NB4 (cell line): ENCODE measurements at regions not wholly inside any gene's neighbourhood (a gene's known extent, or its start where the extent isn't known, plus 50 kb on each side); places are given as distances from the start of the nearest gene placed in this dataset.
A peak's percentile ranks its signal among the peaks of the same experiment; 100 is the strongest.

Experiments used
- DNase-seq: peaks from one replicate; pipeline ENCODE4 v3.0.0; 2010; ENCODE audit warnings: low read depth
- H3K4me3 ChIP-seq: one replicate; pipeline ENCODE4 v1.5.1; 2011; ENCODE audit warnings: mild to moderate bottlenecking, low read depth, low read length, moderate library complexity
- MYC ChIP-seq: IDR thresholded peaks from 2 replicates; pipeline ENCODE4 v1.6.1; 2011; ENCODE audit warnings: low read depth, low read length
- POLR2A ChIP-seq: IDR thresholded peaks from 2 replicates; pipeline ENCODE4 v1.6.1; 2011; ENCODE audit warnings: mild to moderate bottlenecking; ENCODE audit not compliant: insufficient read length; ENCODE audit errors: extremely low read depth
- TF ChIP-seq, protein P1 (sequence below): IDR thresholded peaks from 2 replicates; pipeline ENCODE4 v1.6.1; 2011; ENCODE audit warnings: low read depth, low read length
- TF ChIP-seq, protein P2 (sequence below): IDR thresholded peaks from one replicate; pipeline ENCODE4 v1.5.1; 2012; ENCODE audit warnings: low read depth, low read length

DNA sequence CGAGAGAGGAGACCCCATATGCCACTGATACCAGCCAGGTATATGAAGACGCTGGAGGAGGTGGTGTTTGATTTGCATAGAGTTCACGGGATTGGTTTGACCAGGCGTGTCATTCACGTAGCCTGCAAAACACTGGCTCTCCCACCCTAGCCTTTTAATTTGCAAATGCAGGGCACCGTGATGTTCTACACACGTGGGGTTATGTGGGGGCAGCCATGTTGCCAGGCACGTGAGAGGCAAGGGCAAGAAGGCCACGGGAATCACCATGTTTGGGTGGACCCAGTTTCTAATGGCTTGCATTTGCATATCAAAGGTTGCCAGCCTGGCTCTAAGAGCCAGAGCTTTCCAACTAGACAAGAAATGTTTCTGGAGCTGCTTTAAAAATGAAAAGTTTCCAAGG, 117.2 kb upstream of the LYZL1 start:
- TF ChIP-seq, protein P1, sequence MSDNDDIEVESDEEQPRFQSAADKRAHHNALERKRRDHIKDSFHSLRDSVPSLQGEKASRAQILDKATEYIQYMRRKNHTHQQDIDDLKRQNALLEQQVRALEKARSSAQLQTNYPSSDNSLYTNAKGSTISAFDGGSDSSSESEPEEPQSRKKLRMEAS, result no peak
- TF ChIP-seq MYC (no peak), POLR2A (no peak)
- TF ChIP-seq, protein P2, sequence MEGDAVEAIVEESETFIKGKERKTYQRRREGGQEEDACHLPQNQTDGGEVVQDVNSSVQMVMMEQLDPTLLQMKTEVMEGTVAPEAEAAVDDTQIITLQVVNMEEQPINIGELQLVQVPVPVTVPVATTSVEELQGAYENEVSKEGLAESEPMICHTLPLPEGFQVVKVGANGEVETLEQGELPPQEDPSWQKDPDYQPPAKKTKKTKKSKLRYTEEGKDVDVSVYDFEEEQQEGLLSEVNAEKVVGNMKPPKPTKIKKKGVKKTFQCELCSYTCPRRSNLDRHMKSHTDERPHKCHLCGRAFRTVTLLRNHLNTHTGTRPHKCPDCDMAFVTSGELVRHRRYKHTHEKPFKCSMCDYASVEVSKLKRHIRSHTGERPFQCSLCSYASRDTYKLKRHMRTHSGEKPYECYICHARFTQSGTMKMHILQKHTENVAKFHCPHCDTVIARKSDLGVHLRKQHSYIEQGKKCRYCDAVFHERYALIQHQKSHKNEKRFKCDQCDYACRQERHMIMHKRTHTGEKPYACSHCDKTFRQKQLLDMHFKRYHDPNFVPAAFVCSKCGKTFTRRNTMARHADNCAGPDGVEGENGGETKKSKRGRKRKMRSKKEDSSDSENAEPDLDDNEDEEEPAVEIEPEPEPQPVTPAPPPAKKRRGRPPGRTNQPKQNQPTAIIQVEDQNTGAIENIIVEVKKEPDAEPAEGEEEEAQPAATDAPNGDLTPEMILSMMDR, result no peak
- H3K4me3 ChIP-seq, result no peak overlapping the region
- DNase-seq, result no peak

DNA sequence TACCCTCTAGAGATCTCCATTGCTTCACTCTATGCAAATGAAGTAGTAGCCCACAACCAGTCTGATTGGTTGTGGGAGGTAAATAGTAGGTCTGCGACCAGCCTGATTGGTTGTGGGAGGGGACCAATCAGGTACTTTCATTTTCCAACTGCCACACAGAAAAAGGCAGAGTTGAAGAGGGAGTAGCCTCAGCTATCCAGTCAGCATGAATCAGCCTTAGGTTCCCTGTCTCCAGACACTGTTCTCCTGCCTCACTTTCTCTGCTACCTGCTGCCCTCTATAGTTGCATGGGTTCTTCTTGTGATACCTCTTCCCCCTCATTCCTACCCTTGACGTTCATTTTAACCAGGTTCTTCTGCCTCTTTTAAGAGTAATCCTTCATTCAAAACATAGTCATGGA, 114.5 kb upstream of the LYZL1 start:
- peak; percentile 1 for DNase-seq
- TF ChIP-seq MYC (no peak), POLR2A (no peak)
- TF ChIP-seq, protein P1, result no peak
- TF ChIP-seq, protein P2, result no peak
- no peak overlapping the region for H3K4me3 ChIP-seq

DNA sequence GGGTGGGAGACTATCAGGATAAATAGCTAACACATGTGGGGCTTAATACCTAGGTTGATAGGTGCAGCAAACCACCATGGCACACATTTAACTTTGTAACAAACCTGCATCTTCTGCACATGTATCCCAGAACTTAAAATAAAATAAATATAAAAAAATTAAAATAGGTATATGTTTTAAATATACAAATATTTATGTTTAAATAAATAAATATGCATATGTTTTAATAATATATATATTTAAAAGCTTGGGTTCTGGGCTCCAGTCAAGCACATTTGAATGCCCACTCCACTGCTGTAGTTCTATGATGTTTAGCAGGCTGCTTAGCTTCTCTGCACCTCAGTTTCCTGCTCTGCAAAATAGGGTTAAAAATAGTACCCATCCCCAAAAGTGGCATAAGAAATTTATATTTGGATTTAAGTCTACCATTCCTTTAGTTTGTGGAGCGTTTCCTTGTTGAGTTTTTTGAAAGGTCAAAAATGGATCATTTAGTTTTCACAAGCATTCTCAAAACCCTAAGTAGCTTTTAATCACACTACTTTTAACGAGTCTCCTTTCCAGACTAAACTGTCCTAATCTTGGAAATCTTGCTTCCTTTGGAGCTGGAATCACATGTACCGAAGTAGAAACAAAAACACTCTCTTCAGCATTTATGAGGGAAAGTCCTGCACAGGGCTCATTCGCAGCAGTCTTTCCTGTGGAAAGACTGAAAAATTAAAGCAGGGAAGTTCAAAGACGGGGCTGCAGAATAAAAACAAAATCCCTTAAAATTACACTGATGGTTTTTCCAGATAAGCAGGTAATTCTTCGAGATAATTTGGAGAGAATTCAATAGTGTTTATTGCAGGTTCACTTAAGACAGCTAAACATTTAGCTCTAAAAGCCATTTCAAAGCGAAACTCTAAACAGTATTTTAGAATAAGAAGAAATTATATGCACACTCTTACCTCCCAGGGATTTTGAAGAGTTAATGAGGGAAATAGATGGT, 111.7 kb upstream of the LYZL1 start:
- DNase-seq, result no peak
- TF ChIP-seq, protein P2, result no peak
- TF ChIP-seq POLR2A (no peak), MYC (no peak)
- TF ChIP-seq, protein P1, result no peak
- H3K4me3 ChIP-seq, result no peak overlapping the region

DNA sequence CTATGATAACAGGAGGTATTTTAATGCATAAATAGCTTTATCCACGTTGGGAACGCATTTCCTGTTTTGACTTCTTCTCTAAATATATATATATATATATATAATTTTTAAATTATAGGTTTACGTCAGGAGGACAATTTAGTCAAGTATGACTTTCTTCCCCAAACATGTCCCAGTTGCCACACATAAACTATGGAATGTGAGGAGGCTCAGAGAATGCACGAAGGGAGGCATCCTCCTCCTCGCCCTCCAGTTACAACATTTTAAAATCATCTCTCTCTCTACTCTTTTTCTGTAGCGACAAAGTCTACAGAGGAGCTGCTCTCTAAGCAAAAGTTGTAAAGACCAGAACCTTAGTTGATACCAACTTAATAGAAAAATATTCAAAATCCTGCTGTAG, 106.9 kb upstream of the LYZL1 start:
- no peak for TF ChIP-seq POLR2A
- TF ChIP-seq, protein P1, result no peak
- TF ChIP-seq, protein P2, result no peak
- TF ChIP-seq MYC, result no peak
- DNase-seq, result no peak
- H3K4me3 ChIP-seq, result no peak overlapping the region

DNA sequence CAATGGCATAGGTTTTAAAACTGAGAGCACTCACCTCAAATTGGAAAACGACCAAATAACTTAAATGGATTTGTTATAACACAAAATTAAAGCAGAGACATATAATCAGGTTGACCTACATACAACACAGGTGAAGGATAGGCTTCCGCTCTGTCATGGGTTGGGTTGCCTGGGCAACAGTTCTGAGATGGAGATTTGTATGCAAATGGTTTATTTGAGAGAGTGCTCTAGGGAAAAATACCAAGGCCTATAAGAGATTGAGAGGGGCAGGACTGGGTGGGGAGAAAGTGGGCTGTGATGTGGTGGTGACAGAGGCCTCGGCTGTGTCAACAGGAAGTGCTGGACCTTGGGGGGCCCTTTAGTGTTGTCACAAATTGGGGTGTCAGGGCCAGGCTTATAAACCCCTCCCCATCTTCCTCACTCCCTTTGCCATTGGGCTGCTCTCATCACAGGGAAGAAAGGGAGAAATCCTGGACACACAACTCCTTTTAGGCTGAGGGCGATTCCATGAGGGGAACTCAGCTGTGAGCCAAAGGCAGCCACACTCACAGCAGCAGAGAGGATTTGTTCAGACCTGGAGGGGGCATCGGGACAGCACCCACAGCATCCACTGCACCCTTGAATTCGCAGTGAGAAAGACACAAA, 105.4 kb upstream of the LYZL1 start:
- DNase-seq, result no peak
- no peak overlapping the region for H3K4me3 ChIP-seq
- TF ChIP-seq, protein P1, result no peak
- no peak for TF ChIP-seq POLR2A
- no peak for TF ChIP-seq MYC
- TF ChIP-seq, protein P2, result no peak
